Right atrium auricular region (tissue), 2 donors: ENCODE measurements at regions not wholly inside any gene's neighbourhood (a gene's known extent, or its start where the extent isn't known, plus 50 kb on each side); places are given as distances from the start of the nearest gene placed in this dataset.

Experiments used
- DNase-seq: peaks from one replicate; pipeline ENCODE4 v3.0.0-alpha.2; 2019; ENCODE audit warnings: low spot score
- H3K27ac ChIP-seq, 2 donors: fragments of 200-600 bp; sonication (generic); 1 replicate in 1 of 2; 2 replicates in 1 of 2; pipeline ENCODE4 v1.5.1; 2016 to 2019
- H3K27me3 ChIP-seq, 2 donors: fragments of 200-600 bp; sonication (generic); one replicate each; pipeline versions ENCODE4 v1.5.1 to v1.6.0; 2017 to 2019
- H3K36me3 ChIP-seq: fragments of 200-600 bp; sonication (generic); one replicate; pipeline ENCODE4 v1.5.1; 2016
- H3K4me1 ChIP-seq, 2 donors: fragments of 200-600 bp; sonication (generic); one replicate each; pipeline versions ENCODE4 v1.5.1 to v1.6.0; 2017 to 2019
- H3K4me3 ChIP-seq, 2 donors: fragments of 200-600 bp; sonication (generic); 1 replicate in 1 of 2; 2 replicates in 1 of 2; pipeline ENCODE4 v1.5.1; 2017 to 2019; ENCODE audit warnings: mild to moderate bottlenecking in 1 of 2, moderate library complexity in 1 of 2
- H3K9me3 ChIP-seq, 2 donors: fragments of 200-600 bp; sonication (generic); one replicate each; pipeline ENCODE4 v1.5.1; 2019
- CTCF ChIP-seq, 2 donors: fragments of 200-600 bp; sonication (generic); IDR thresholded peaks; one replicate each; pipeline ENCODE4 v1.5.1; 2019; ENCODE audit warnings: antibody characterized with exemption in 2 of 2

- no peak overlapping the region for H3K4me3 ChIP-seq
- no peaks in the 10 kb centered on the region for H3K36me3 ChIP-seq
- H3K9me3 ChIP-seq, result peaks cover 0 to 2% of the 10 kb centered on the region in 2 donors
- TF ChIP-seq CTCF (IDR thresholded peaks at IDR 0.05), result no peak
- H3K27ac ChIP-seq, result no peak overlapping the region
- no peaks in the 10 kb centered on the region for H3K27me3 ChIP-seq
- no peaks in the 10 kb centered on the region for H3K4me1 ChIP-seq
- DNase-seq, result no peak
Observed at GRCh38 chr5:176725521-176726280, 78.4 kb downstream of the TSPAN17 start.

GRCh38 chr5:176726746-176727527 lies 79.7 kb downstream of the TSPAN17 start:
- no peak for TF ChIP-seq CTCF (IDR thresholded peaks at IDR 0.05)

GRCh38 chr5:176727528-176727900 lies 80.2 kb downstream of the TSPAN17 start:
- Histone ChIP-seq H3K4me1 (no peaks in the 10 kb centered on the region), H3K36me3 (no peaks in the 10 kb centered on the region), H3K4me3 (no peak overlapping the region), H3K9me3 (peaks cover 0 to 6% of the 10 kb centered on the region in 2 donors), H3K27ac (no peak overlapping the region), H3K27me3 (no peaks in the 10 kb centered on the region)
- no peak for TF ChIP-seq CTCF (IDR thresholded peaks at IDR 0.05)
- DNase-seq, result no peak

More at GRCh38 chr5:176726746-176727527, 79.7 kb downstream of the TSPAN17 start:
- H3K4me1 ChIP-seq, result no peaks in the 10 kb centered on the region
- no peak for DNase-seq
- H3K36me3 ChIP-seq, result no peaks in the 10 kb centered on the region
- no peak overlapping the region for H3K27ac ChIP-seq
- no peak overlapping the region for H3K4me3 ChIP-seq
- peaks cover 0 to 6% of the 10 kb centered on the region in 2 donors for H3K9me3 ChIP-seq
- H3K27me3 ChIP-seq, result no peaks in the 10 kb centered on the region

- no peak overlapping the region for H3K27ac ChIP-seq
- no peaks in the 10 kb centered on the region for H3K4me1 ChIP-seq
- no peak for TF ChIP-seq CTCF (IDR thresholded peaks at IDR 0.05)
- DNase-seq, result no peak
- H3K27me3 ChIP-seq, result no peaks in the 10 kb centered on the region
- no peak overlapping the region for H3K4me3 ChIP-seq
- H3K9me3 ChIP-seq, result peaks cover 0 to 6% of the 10 kb centered on the region in 2 donors
- H3K36me3 ChIP-seq, result no peaks in the 10 kb centered on the region
Observed at GRCh38 chr5:176727983-176728675, 80.8 kb downstream of the TSPAN17 start.

GRCh38 chr5:176728831-176729251 lies 81.5 kb upstream of the UNC5A start:
- no peak overlapping the region for H3K27ac ChIP-seq
- peaks cover 0 to 6% of the 10 kb centered on the region in 2 donors for H3K9me3 ChIP-seq
- no peak for TF ChIP-seq CTCF (IDR thresholded peaks at IDR 0.05)
- H3K36me3 ChIP-seq, result no peaks in the 10 kb centered on the region
- H3K27me3 ChIP-seq, result no peaks in the 10 kb centered on the region
- no peak overlapping the region for H3K4me3 ChIP-seq
- no peaks in the 10 kb centered on the region for H3K4me1 ChIP-seq
- no peak for DNase-seq
